Bronchial epithelial cell (primary cell): ENCODE measurements at regions not wholly inside any gene's neighbourhood (a gene's known extent, or its start where the extent isn't known, plus 50 kb on each side); places are given as distances from the start of the nearest gene placed in this dataset.

Experiments used
- DNase-seq: peaks from one replicate; pipeline ENCODE4 v3.0.0-alpha.2; 2010; ENCODE audit warnings: low read depth
- FAIRE-seq: peaks from 2 replicates; lab custom pipeline; 2011; peaks lifted over from hg19 to GRCh38; lab: Jason Lieb, UNC
- H3K27me3 ChIP-seq: 2 replicates; pipeline ENCODE4 v1.5.1; 2011; ENCODE audit warnings: low read length; ENCODE audit not compliant: control insufficient read depth, insufficient read depth
- H3K36me3 ChIP-seq: 2 replicates; pipeline ENCODE4 v1.5.1; 2011; ENCODE audit warnings: low read length; ENCODE audit not compliant: control insufficient read depth, insufficient read depth
- H3K4me3 ChIP-seq: 2 replicates; pipeline ENCODE4 v1.5.1; 2011; ENCODE audit warnings: mild to moderate bottlenecking, low read depth, low read length, control low read depth
- TF ChIP-seq, protein P1 (sequence below): IDR thresholded peaks from 2 replicates; pipeline ENCODE4 v1.5.1; 2011; ENCODE audit warnings: mild to moderate bottlenecking, moderate library complexity, low read length, control low read depth, inconsistent platforms; ENCODE audit not compliant: insufficient read depth, severe bottlenecking

DNA sequence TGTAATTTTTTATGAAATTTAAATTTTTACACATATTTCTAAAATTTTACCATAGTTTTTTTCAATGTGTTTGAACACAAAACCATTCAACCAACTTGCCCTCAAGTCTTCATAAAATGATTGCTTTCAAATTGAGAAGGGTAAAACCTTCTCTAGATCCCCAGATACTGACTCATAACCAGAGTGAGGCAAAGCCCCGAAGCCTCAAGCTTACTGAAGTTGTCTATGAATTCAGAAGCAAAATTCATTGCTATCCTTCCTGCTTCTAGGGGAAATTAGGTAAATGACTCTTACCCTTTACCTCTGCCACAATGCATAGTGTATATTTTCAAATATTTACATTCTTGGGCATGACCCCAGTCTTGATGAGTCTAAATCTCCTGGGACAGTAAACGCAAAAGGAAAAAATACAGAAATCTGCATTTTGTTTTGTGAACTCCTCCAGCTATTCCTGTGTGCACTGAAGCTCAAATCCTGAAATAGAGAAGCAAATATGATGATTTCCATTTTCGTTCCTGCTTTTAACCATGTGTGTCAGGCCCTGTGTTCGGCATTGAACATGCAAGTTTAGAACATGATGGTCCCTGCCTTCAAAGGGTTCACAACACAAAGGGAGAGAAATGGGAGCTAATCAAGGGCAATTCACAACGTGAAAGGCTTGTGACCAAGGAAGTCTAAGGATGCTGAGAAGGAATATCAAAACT lies 246.3 kb downstream of the SUCLG1 start:
- no peaks in the 10 kb centered on the region for H3K36me3 ChIP-seq
- FAIRE-seq (no peak), DNase-seq (no peak)
- H3K4me3 ChIP-seq: no peak overlapping the region
- no peaks in the 10 kb centered on the region for H3K27me3 ChIP-seq
- TF ChIP-seq, protein P1, sequence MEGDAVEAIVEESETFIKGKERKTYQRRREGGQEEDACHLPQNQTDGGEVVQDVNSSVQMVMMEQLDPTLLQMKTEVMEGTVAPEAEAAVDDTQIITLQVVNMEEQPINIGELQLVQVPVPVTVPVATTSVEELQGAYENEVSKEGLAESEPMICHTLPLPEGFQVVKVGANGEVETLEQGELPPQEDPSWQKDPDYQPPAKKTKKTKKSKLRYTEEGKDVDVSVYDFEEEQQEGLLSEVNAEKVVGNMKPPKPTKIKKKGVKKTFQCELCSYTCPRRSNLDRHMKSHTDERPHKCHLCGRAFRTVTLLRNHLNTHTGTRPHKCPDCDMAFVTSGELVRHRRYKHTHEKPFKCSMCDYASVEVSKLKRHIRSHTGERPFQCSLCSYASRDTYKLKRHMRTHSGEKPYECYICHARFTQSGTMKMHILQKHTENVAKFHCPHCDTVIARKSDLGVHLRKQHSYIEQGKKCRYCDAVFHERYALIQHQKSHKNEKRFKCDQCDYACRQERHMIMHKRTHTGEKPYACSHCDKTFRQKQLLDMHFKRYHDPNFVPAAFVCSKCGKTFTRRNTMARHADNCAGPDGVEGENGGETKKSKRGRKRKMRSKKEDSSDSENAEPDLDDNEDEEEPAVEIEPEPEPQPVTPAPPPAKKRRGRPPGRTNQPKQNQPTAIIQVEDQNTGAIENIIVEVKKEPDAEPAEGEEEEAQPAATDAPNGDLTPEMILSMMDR: no peak

DNA sequence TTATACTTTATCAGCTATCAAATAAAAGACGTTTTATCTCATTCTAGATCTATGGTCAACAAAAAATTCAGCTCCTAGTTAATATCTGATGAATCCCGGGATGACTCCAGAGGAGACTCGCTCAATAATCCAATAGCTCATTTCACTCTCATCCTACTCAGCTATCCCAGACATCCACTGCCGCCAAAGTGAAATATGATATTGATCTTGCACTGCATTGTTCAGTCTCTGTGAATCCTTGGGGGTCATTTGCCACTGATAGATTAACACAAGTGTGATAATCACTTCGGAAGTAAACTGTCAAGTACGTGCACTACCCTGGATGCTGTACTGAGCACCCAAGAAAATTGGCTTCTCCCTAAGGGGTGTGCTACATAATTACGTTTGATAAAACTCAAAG lies 249.1 kb downstream of the SUCLG1 start:
- H3K36me3 ChIP-seq: no peaks in the 10 kb centered on the region
- FAIRE-seq (no peak), DNase-seq (no peak)
- TF ChIP-seq, protein P1: no peak
- H3K27me3 ChIP-seq: no peaks in the 10 kb centered on the region
- H3K4me3 ChIP-seq: no peak overlapping the region

DNA sequence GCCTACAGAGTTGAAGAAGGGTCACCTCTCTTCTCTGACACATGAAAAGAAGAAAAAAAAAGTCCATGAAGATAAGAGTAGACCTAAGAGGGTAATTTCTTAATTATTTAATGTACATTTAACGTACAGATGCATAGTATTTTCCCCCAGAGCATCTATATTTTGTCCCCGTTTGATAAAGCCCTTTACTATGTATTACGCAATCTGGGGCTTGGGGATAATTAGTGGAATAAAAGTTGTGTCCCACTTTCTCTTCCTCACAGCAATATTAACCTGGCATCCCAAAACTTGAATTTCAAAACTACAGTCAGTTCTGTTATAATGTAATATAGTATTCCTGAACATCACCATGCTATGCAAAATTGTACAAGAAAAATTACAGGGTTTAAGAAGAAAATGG lies 254.1 kb downstream of the SUCLG1 start:
- DNase-seq: no peak
- TF ChIP-seq, protein P1: no peak
- no peaks in the 10 kb centered on the region for H3K36me3 ChIP-seq
- H3K27me3 ChIP-seq: no peaks in the 10 kb centered on the region
- H3K4me3 ChIP-seq: no peak overlapping the region
- FAIRE-seq: no peak

DNA sequence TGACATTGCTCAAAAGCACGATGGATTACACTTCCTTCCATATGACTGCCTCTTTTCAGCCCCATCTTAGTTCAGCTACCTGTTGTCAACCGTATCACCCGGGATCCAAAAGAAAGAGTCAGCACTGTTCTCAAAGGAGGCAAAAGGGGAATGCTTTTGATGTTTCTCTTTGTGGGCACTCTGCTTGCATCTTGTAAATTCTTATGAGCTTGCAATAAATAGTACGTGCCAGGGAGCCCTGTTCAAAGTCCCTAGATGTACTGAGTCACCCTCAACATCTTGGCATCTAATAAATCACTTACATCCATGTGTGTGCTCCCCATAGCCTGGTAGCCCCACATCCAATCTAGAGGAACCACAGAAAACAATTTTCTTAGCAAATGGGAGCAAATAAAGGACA lies 256.9 kb downstream of the SUCLG1 start:
- TF ChIP-seq, protein P1: no peak
- Histone ChIP-seq H3K36me3 (no peaks in the 10 kb centered on the region), H3K4me3 (no peak overlapping the region), H3K27me3 (no peaks in the 10 kb centered on the region)
- FAIRE-seq (no peak), DNase-seq (no peak)

DNA sequence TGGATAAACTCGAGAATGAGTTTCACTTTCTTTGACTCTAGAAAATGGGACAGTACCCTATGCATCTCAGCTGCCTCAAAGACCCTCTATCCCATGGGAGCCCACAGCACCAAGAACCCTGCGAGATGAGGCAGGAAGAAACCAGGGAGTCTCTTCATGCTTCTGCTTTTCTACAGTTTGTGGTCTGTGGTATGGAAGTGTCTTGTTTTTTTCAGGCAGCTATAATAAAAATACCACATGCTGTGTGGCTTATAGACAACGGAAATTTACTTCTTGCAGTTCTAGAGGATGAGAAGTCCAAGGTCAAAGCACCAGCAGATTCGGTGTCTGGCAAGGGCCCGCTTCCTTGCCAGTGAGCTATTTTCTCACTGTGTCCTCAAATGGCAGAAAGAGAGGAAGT lies 257.9 kb downstream of the SUCLG1 start:
- no peaks in the 10 kb centered on the region for H3K27me3 ChIP-seq
- no peak overlapping the region for H3K4me3 ChIP-seq
- DNase-seq: no peak
- TF ChIP-seq, protein P1: no peak
- no peaks in the 10 kb centered on the region for H3K36me3 ChIP-seq
- no peak for FAIRE-seq

DNA sequence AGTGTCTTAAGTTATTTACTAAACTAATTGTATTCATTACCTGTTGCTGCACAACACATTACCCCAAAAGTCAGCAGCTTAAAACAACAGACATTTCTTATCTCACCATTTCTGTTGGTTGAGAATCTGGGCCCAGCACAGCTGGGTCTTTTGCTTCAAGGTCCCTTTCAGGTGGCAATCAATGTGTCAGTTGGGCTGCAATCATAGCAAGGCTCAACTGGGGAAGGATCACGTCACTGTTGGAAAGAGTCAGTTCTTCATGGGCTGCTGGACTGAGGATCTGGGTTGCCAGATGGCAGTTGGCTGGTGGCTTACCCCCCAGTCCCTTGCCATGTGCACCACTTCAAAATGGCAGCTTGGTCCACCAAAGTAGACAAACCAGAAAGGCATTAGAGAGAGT lies 261.2 kb downstream of the SUCLG1 start:
- no peak overlapping the region for H3K4me3 ChIP-seq
- DNase-seq (no peak), FAIRE-seq (no peak)
- no peaks in the 10 kb centered on the region for H3K27me3 ChIP-seq
- TF ChIP-seq, protein P1: no peak
- H3K36me3 ChIP-seq: no peaks in the 10 kb centered on the region
